ENCODE measurements at regions not wholly inside any gene's neighbourhood (a gene's known extent, or its start where the extent isn't known, plus 50 kb on each side); places are given as distances from the start of the nearest gene placed in this dataset.

DNA sequence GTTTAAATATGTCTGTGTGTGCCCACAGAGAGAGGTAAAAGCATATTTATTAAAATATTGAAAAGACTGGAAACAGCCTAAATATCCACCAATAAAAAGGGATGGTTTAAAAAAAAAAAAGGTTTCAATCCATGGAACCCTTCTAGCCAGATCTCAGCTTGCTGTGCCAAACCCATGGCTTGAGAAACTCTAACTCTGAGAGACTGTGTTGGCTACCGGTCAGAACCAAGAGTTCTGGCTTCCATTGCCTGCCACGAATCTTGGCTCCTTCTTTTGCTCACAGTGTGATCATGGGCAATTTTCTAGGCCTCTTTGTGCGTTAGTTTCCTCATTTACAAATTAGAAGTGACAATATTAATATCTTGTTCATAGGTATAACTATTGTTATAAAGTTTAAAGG, 201.3 kb upstream of the IRX3 start:
- TF ChIP-seq, protein P1, sequence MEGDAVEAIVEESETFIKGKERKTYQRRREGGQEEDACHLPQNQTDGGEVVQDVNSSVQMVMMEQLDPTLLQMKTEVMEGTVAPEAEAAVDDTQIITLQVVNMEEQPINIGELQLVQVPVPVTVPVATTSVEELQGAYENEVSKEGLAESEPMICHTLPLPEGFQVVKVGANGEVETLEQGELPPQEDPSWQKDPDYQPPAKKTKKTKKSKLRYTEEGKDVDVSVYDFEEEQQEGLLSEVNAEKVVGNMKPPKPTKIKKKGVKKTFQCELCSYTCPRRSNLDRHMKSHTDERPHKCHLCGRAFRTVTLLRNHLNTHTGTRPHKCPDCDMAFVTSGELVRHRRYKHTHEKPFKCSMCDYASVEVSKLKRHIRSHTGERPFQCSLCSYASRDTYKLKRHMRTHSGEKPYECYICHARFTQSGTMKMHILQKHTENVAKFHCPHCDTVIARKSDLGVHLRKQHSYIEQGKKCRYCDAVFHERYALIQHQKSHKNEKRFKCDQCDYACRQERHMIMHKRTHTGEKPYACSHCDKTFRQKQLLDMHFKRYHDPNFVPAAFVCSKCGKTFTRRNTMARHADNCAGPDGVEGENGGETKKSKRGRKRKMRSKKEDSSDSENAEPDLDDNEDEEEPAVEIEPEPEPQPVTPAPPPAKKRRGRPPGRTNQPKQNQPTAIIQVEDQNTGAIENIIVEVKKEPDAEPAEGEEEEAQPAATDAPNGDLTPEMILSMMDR (conservative IDR thresholded peaks at IDR 0.05; ENCODE audit: low read depth in 2 of 2) = no peak
- TF ChIP-seq EZH2phosphoT487 (IDR thresholded peaks at IDR 0.05; ENCODE audit: unreplicated experiment) = no peak
- TF ChIP-seq POLR2AphosphoS5 (IDR thresholded peaks at IDR 0.05; ENCODE audit: low read depth) = no peak
- no peak for TF ChIP-seq EZH2 (IDR thresholded peaks at IDR 0.05; ENCODE audit: low read depth, unreplicated experiment)
- no peak for TF ChIP-seq JUNB (IDR thresholded peaks at IDR 0.05; ENCODE audit: unreplicated experiment)
- no peak for TF ChIP-seq STAT1 (IDR thresholded peaks at IDR 0.05; ENCODE audit: unreplicated experiment)
- TF ChIP-seq ZNF331 (CRISPR knock-in tag; IDR thresholded peaks at IDR 0.05; ENCODE audit: low read depth) = no peak
- TF ChIP-seq, protein P2, sequence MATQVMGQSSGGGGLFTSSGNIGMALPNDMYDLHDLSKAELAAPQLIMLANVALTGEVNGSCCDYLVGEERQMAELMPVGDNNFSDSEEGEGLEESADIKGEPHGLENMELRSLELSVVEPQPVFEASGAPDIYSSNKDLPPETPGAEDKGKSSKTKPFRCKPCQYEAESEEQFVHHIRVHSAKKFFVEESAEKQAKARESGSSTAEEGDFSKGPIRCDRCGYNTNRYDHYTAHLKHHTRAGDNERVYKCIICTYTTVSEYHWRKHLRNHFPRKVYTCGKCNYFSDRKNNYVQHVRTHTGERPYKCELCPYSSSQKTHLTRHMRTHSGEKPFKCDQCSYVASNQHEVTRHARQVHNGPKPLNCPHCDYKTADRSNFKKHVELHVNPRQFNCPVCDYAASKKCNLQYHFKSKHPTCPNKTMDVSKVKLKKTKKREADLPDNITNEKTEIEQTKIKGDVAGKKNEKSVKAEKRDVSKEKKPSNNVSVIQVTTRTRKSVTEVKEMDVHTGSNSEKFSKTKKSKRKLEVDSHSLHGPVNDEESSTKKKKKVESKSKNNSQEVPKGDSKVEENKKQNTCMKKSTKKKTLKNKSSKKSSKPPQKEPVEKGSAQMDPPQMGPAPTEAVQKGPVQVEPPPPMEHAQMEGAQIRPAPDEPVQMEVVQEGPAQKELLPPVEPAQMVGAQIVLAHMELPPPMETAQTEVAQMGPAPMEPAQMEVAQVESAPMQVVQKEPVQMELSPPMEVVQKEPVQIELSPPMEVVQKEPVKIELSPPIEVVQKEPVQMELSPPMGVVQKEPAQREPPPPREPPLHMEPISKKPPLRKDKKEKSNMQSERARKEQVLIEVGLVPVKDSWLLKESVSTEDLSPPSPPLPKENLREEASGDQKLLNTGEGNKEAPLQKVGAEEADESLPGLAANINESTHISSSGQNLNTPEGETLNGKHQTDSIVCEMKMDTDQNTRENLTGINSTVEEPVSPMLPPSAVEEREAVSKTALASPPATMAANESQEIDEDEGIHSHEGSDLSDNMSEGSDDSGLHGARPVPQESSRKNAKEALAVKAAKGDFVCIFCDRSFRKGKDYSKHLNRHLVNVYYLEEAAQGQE (IDR thresholded peaks at IDR 0.05; ENCODE audit: unreplicated experiment) = no peak
- no peak for TF ChIP-seq CREB1 (CRISPR knock-in tag; IDR thresholded peaks at IDR 0.05; ENCODE audit: low read depth)
- TF ChIP-seq, protein P3, sequence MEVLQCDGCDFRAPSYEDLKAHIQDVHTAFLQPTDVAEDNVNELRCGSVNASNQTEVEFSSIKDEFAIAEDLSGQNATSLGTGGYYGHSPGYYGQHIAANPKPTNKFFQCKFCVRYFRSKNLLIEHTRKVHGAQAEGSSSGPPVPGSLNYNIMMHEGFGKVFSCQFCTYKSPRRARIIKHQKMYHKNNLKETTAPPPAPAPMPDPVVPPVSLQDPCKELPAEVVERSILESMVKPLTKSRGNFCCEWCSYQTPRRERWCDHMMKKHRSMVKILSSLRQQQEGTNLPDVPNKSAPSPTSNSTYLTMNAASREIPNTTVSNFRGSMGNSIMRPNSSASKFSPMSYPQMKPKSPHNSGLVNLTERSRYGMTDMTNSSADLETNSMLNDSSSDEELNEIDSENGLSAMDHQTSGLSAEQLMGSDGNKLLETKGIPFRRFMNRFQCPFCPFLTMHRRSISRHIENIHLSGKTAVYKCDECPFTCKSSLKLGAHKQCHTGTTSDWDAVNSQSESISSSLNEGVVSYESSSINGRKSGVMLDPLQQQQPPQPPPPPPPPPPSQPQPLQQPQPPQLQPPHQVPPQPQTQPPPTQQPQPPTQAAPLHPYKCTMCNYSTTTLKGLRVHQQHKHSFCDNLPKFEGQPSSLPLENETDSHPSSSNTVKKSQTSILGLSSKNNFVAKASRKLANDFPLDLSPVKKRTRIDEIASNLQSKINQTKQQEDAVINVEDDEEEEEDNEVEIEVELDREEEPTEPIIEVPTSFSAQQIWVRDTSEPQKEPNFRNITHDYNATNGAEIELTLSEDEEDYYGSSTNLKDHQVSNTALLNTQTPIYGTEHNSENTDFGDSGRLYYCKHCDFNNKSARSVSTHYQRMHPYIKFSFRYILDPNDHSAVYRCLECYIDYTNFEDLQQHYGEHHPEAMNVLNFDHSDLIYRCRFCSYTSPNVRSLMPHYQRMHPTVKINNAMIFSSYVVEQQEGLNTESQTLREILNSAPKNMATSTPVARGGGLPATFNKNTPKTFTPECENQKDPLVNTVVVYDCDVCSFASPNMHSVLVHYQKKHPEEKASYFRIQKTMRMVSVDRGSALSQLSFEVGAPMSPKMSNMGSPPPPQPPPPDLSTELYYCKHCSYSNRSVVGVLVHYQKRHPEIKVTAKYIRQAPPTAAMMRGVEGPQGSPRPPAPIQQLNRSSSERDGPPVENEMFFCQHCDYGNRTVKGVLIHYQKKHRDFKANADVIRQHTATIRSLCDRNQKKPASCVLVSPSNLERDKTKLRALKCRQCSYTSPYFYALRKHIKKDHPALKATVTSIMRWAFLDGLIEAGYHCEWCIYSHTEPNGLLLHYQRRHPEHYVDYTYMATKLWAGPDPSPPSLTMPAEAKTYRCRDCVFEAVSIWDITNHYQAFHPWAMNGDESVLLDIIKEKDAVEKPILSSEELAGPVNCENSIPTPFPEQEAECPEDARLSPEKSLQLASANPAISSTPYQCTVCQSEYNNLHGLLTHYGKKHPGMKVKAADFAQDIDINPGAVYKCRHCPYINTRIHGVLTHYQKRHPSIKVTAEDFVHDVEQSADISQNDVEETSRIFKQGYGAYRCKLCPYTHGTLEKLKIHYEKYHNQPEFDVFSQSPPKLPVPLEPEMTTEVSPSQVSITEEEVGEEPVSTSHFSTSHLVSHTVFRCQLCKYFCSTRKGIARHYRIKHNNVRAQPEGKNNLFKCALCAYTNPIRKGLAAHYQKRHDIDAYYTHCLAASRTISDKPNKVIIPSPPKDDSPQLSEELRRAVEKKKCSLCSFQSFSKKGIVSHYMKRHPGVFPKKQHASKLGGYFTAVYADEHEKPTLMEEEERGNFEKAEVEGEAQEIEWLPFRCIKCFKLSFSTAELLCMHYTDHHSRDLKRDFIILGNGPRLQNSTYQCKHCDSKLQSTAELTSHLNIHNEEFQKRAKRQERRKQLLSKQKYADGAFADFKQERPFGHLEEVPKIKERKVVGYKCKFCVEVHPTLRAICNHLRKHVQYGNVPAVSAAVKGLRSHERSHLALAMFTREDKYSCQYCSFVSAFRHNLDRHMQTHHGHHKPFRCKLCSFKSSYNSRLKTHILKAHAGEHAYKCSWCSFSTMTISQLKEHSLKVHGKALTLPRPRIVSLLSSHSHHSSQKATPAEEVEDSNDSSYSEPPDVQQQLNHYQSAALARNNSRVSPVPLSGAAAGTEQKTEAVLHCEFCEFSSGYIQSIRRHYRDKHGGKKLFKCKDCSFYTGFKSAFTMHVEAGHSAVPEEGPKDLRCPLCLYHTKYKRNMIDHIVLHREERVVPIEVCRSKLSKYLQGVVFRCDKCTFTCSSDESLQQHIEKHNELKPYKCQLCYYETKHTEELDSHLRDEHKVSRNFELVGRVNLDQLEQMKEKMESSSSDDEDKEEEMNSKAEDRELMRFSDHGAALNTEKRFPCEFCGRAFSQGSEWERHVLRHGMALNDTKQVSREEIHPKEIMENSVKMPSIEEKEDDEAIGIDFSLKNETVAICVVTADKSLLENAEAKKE (CRISPR knock-in tag; IDR thresholded peaks at IDR 0.05) = no peak
